ENCODE measurements at regions not wholly inside any gene's neighbourhood (a gene's known extent, or its start where the extent isn't known, plus 50 kb on each side); places are given as distances from the start of the nearest gene placed in this dataset.

DNA sequence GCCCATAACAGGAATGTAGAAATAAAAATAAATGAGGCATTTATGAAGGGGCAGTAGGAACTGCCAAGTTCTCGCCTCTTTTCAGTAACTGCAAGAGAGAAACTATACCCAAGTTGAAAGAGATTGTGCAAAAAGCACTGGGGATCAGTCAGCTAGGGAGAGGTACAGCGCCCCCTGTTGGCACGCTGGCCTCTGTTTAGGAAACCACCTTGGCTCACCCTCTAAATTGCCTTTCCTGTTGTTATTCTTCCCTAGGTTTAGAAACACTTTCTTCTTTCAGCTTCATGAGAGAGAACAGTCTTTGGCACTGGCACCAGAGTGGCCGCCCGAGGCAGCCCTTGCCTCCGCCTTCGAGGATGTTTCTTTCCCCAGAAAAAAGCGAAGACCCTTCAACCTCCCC is 348.5 kb downstream of the MID1IP1 start:
- Histone ChIP-seq H3K36me3 (no peaks in the 10 kb centered on the region), H3K4me3 (no peak overlapping the region), H3K27ac (no peak overlapping the region), H3K27me3 (peaks cover 0 to 32% (median 0%) of the 10 kb centered on the region in 7 donors), H3K9me3 (no peaks in the 10 kb centered on the region), H3K4me1 (peaks cover 0 to 12% (median 0%) of the 10 kb centered on the region in 9 donors)
- TF ChIP-seq, protein P1, sequence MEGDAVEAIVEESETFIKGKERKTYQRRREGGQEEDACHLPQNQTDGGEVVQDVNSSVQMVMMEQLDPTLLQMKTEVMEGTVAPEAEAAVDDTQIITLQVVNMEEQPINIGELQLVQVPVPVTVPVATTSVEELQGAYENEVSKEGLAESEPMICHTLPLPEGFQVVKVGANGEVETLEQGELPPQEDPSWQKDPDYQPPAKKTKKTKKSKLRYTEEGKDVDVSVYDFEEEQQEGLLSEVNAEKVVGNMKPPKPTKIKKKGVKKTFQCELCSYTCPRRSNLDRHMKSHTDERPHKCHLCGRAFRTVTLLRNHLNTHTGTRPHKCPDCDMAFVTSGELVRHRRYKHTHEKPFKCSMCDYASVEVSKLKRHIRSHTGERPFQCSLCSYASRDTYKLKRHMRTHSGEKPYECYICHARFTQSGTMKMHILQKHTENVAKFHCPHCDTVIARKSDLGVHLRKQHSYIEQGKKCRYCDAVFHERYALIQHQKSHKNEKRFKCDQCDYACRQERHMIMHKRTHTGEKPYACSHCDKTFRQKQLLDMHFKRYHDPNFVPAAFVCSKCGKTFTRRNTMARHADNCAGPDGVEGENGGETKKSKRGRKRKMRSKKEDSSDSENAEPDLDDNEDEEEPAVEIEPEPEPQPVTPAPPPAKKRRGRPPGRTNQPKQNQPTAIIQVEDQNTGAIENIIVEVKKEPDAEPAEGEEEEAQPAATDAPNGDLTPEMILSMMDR (IDR thresholded peaks at IDR 0.05) = peak; percentile 44 to 83 (median 66)
- WGBS, 2 donors = 31 to 35% methylated on average over 8 of the region's 8 CpGs
- peak; percentile 51 to 79 for DNase-seq
- peak; percentile 52 to 83 (median 65) for ATAC-seq
- intact Hi-C loops (cut with DNase I) = loop anchor here in 9 of 10 donors (5.0 to 10.0 kb wide), 9 partner anchors 135 to 397 kb away; partner anchors contain the start of gene MID1IP1 (in 1 of the 9)

DNA sequence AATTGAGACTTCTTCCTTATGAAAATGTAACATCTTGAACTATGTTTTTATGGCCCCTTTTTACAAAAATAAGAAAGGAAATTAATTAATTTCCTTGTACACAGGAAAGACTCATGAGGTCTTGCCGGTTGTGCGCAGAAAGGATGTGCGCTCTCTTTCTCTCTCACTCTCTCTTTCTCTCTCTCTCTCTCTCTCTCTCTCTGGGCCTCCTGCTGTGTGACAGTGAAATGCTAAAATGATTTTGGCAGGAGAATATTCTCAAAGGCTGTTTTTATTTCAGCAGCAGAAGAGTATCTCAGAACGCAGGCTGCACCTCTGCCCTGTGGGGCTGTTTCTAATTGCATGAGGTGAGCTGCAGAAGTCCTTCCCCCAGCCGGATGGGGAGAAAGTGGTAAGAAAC is 349.0 kb downstream of the MID1IP1 start:
- no peak for DNase-seq

DNA sequence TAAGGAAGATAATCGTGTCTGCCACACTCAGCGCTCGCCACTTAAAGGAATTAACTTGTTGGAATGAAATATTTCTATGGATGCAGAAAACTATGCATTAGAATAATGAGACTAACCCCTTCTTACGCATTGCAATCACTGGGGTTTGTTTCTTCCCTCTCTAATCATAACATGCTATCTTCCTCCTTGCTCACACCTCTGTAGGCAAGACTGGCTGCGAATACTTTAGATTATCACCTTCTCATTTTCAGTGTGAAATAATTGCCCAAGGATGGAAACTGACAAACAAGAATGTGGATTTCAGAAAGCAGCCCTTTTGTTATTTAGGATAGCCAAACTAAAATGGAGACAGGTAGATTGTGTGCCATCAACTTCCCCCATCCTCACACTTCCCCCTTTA is 349.4 kb downstream of the MID1IP1 start:
- DNase-seq (no peak), ATAC-seq (no peak)
- Histone ChIP-seq H3K4me3 (no peak overlapping the region), H3K27me3 (peaks cover 0 to 32% (median 0%) of the 10 kb centered on the region in 7 donors), H3K36me3 (no peaks in the 10 kb centered on the region), H3K4me1 (peaks cover 0 to 6% (median 0%) of the 10 kb centered on the region in 9 donors), H3K27ac (no peak overlapping the region), H3K9me3 (no peaks in the 10 kb centered on the region)
- WGBS, 2 donors = 73 to 78% methylated on average over 5 of the region's 5 CpGs
- intact Hi-C loops (cut with DNase I) = loop anchor here in 7 of 10 donors (5.0 to 10.0 kb wide), 5 partner anchors 356 to 398 kb away; no protein-coding TSS in a partner anchor
- TF ChIP-seq, protein P1 (IDR thresholded peaks at IDR 0.05) = no peak

More for the DNA sequence above, 349.0 kb downstream of the MID1IP1 start:
- intact Hi-C loops (cut with DNase I) = loop anchor here in 7 of 10 donors (5.0 to 10.0 kb wide), 5 partner anchors 355 to 398 kb away; no protein-coding TSS in a partner anchor
- WGBS, 2 donors = 46 to 65% methylated on average over 5 of the region's 5 CpGs
- no peaks in the 10 kb centered on the region for H3K9me3 ChIP-seq
- TF ChIP-seq, protein P1 (IDR thresholded peaks at IDR 0.05) = no peak
- ATAC-seq = no peak
- no peaks in the 10 kb centered on the region for H3K36me3 ChIP-seq
- peaks cover 0 to 32% (median 0%) of the 10 kb centered on the region in 7 donors for H3K27me3 ChIP-seq
- H3K4me1 ChIP-seq = peaks cover 0 to 8% (median 0%) of the 10 kb centered on the region in 9 donors
- no peak overlapping the region for H3K4me3 ChIP-seq
- H3K27ac ChIP-seq = no peak overlapping the region

DNA sequence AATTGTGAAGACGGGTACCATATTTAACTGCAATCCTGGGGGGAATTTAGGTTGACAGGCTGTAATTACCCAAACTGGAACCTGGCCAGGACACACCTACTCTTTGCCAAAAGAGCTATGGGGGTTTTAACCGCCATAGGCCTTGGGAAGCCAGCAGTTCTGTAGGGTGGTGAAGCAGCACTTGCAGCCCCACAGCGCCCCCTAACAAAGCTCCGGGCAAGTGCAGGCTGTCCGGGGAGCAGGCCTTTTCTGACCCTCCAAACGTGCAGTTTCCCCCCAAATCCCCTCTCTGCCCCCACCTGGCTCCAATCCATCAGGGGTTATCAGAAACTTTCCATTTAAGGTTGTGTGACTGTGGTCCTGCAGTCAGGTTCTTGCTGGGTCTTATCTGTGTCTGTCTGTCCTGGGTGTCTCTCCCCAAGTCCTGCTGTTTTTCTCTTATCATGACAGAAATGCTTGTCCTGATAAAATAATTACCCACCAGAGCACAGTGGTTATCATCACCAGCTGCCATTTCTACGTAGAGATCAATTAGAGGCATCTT is 350.9 kb downstream of the MID1IP1 start:
- Histone ChIP-seq H3K27me3 (peaks cover 0 to 32% (median 0%) of the 10 kb centered on the region in 7 donors), H3K9me3 (no peaks in the 10 kb centered on the region), H3K4me1 (peaks cover 0 to 6% (median 0%) of the 10 kb centered on the region in 9 donors), H3K4me3 (no peak overlapping the region), H3K36me3 (no peaks in the 10 kb centered on the region), H3K27ac (no peak overlapping the region)
- TF ChIP-seq, protein P1 (IDR thresholded peaks at IDR 0.05) = peak in 8 of 9 donors; percentile 22 to 53 (median 42)
- DNase-seq (peak; percentile 6 to 27), ATAC-seq (peak in 2 of 8 donors; percentile 55 to 61)
- intact Hi-C loops (cut with DNase I) = loop anchor here in 7 of 10 donors (5.0 to 10.0 kb wide), 5 partner anchors 357 to 400 kb away; no protein-coding TSS in a partner anchor
- WGBS, 2 donors = 43 to 61% methylated on average over 7 of the region's 7 CpGs

All from heart right ventricle (tissue), 16 donors.